K562 (cell line): ENCODE measurements at regions not wholly inside any gene's neighbourhood (a gene's known extent, or its start where the extent isn't known, plus 50 kb on each side); places are given as distances from the start of the nearest gene placed in this dataset.

Source experiments
- ATAC-seq: fragments of 200-7000 bp; cut with Tn5 transposase; 3 replicates; pipeline ENCODE4 v1.9.1; 2020; ENCODE audit warnings: moderate library complexity
- BruUV-seq: library from RNA; stranded (reverse); fragments of 400-500 nt; replicated peaks from 2 replicates; lab custom pipeline; 2021; lab: Mats Ljungman, UMichigan
- CTCF ChIA-PET: fragments of 300-600 bp; formaldehyde crosslinking; extraction: SDS; loops from one replicate; lab custom pipeline; 2021; ENCODE audit warnings: low intra/inter-chr PET ratio; lab: Yijun Ruan, JAX
- POLR2A ChIA-PET: fragments of 300-600, 350-650 bp; sonication (Branson Sonifier 250); formaldehyde crosslinking; extraction: SDS; loops from one replicate; lab custom pipeline; 2021; ENCODE audit warnings: antibody characterized with exemption, inconsistent platforms; lab: Yijun Ruan, JAX
- DNase-seq, 4 experiments: peaks; one replicate each; pipeline versions ENCODE4 v3.0.0 to v3.0.0-alpha.2; 2011 to 2018; ENCODE audit warnings: low spot score in 3 of 4, mixed read lengths in 3 of 4; ENCODE audit errors: extremely low read depth in 1 of 4
- FAIRE-seq: peaks from 2 replicates; lab custom pipeline; 2011; peaks lifted over from hg19 to GRCh38; lab: Jason Lieb, UNC
- H2AFZ ChIP-seq: 2 replicates; pipeline ENCODE4 v1.6.0; 2011; ENCODE audit warnings: low read depth, low read length, control low read depth, inconsistent platforms
- H3K27ac ChIP-seq: fragments of 200-600 bp; 3 replicates; pipeline ENCODE4 v1.8.0; 2011; ENCODE audit warnings: low read depth, mild to moderate bottlenecking, control low read depth, inconsistent platforms, low read length, moderate library complexity, mixed read lengths; ENCODE audit errors: extremely low read depth
- H3K27me3 ChIP-seq, 2 experiments: fragments of 300-600 bp in 1 of 2; 2 replicates in 1 of 2; 3 replicates in 1 of 2; pipeline versions ENCODE4 v1.6.0 to v1.8.0; 2011; ENCODE audit warnings: inconsistent platforms in 2 of 2, low read length in 2 of 2, mild to moderate bottlenecking in 1 of 2, mixed read lengths in 1 of 2, moderate library complexity in 1 of 2; ENCODE audit not compliant: control insufficient read depth in 2 of 2, insufficient read depth in 2 of 2
- H3K36me3 ChIP-seq: fragments of 300-600 bp; 3 replicates; pipeline ENCODE4 v1.8.0; 2011; ENCODE audit warnings: mild to moderate bottlenecking, low read length, inconsistent platforms; ENCODE audit not compliant: control insufficient read depth, insufficient read depth
- H3K4me1 ChIP-seq, 2 experiments: fragments of 200-600 bp in 1 of 2; replicated peaks in 1 of 2; 2 replicates in 1 of 2; 3 replicates in 1 of 2; pipeline versions ENCODE4 v1.5.1 to v1.8.0; 2011; ENCODE audit warnings: inconsistent platforms in 2 of 2, low read length in 2 of 2, mild to moderate bottlenecking in 1 of 2, mixed read lengths in 1 of 2, moderate library complexity in 1 of 2; ENCODE audit not compliant: control insufficient read depth in 2 of 2, insufficient read depth in 2 of 2
- H3K4me2 ChIP-seq: 2 replicates; pipeline ENCODE4 v1.6.1; 2011; ENCODE audit warnings: low read length, control low read depth, inconsistent platforms, mixed read lengths; ENCODE audit not compliant: insufficient read depth
- H3K4me3 ChIP-seq: fragments of 200-600 bp; sonication (generic), shearing (Covaris generic); 2 replicates; pipeline ENCODE4 v1.5.1; 2016; ENCODE audit warnings: control low read depth, inconsistent platforms
- H3K79me2 ChIP-seq: fragments of 200-600 bp; 3 replicates; pipeline ENCODE4 v1.8.0; 2011; ENCODE audit warnings: low read length, inconsistent platforms; ENCODE audit not compliant: control insufficient read depth, insufficient read depth
- H3K9ac ChIP-seq, 2 experiments: 2 replicates each; pipeline versions ENCODE4 v1.6.0 to v1.6.1; 2011; ENCODE audit warnings: low read depth in 2 of 2, low read length in 2 of 2, control low read depth in 1 of 2, inconsistent platforms in 1 of 2, mild to moderate bottlenecking in 1 of 2, mixed read lengths in 1 of 2; ENCODE audit not compliant: insufficient read depth in 1 of 2
- H3K9me1 ChIP-seq: one replicate; pipeline ENCODE4 v1.6.0; 2011; ENCODE audit warnings: inconsistent platforms, mild to moderate bottlenecking, low read length, moderate library complexity; ENCODE audit not compliant: control insufficient read depth, insufficient read depth
- H3K9me3 ChIP-seq: replicated peaks from 2 replicates; pipeline ENCODE4 v1.5.1; 2011; ENCODE audit warnings: low read depth, low read length, inconsistent platforms; ENCODE audit not compliant: control insufficient read depth, insufficient read depth
- H4K20me1 ChIP-seq: replicated peaks from 2 replicates; pipeline ENCODE4 v1.6.1; 2011; ENCODE audit warnings: low read length, inconsistent platforms, mixed read lengths; ENCODE audit not compliant: control insufficient read depth, insufficient read depth
- DNMT1 ChIP-seq: fragments of 450-650 bp; IDR thresholded peaks from 2 replicates; pipeline ENCODE4 v1.6.1; 2016; ENCODE audit warnings: antibody characterized with exemption, mild to moderate bottlenecking
- FOSL1 ChIP-seq: fragments of 200-800 bp; sonication (Bioruptor generic); conservative IDR thresholded peaks from 2 replicates; pipeline ENCODE4 v1.6.1; 2016; ENCODE audit warnings: missing genetic modification characterization, missing compliant biosample characterization
- HDAC8 ChIP-seq: fragments of 450-650 bp; IDR thresholded peaks from 2 replicates; pipeline ENCODE4 v1.6.1; 2016; ENCODE audit warnings: mild to moderate bottlenecking, missing genetic modification characterization, moderate library complexity, missing compliant biosample characterization
- HSF4 ChIP-seq: fragments of 250-450 bp; sonication (Bioruptor Pico); IDR thresholded peaks from 2 replicates; pipeline ENCODE4 v2.1.2; 2022; ENCODE audit warnings: mild to moderate bottlenecking, moderate library complexity, borderline replicate concordance
- KAT7 ChIP-seq: sonication (generic); formaldehyde crosslinking; IDR thresholded peaks from 2 replicates; pipeline ENCODE4 v1.8.0; 2022; ENCODE audit warnings: missing genetic modification reagents, mild to moderate bottlenecking, borderline replicate concordance
- POLR3A ChIP-seq: IDR thresholded peaks from 2 replicates; pipeline ENCODE4 v1.6.1; 2011; ENCODE audit warnings: borderline replicate concordance, mild to moderate bottlenecking, moderate library complexity; ENCODE audit not compliant: insufficient read length, insufficient read depth; ENCODE audit errors: extremely low read depth
- SMAD3 ChIP-seq: fragments of 450-650 bp; formaldehyde crosslinking; conservative IDR thresholded peaks from 2 replicates; pipeline ENCODE4 v1.4.0; 2020; ENCODE audit warnings: mild to moderate bottlenecking
- SMARCA4 ChIP-seq: fragments of 450-650 bp; IDR thresholded peaks from 2 replicates; pipeline ENCODE4 v1.6.1; 2016
- SNRNP70 ChIP-seq: fragments of 200-400 bp; formaldehyde crosslinking; optimal IDR thresholded peaks from 2 replicates; pipeline ENCODE3; 2017; ENCODE audit warnings: low read depth, low read length
- TCF3 ChIP-seq: sonication (generic); formaldehyde crosslinking; IDR thresholded peaks from 2 replicates; pipeline ENCODE4 v1.4.0; 2020; ENCODE audit warnings: mild to moderate bottlenecking, missing genetic modification reagents
- TOE1 ChIP-seq, 2 experiments: fragments of 450-650 bp in 1 of 2; sonication (generic) in 1 of 2; formaldehyde crosslinking in 1 of 2; IDR thresholded peaks; 2 replicates each; pipeline versions ENCODE4 v1.7.1 to v1.8.0; 2016 to 2022; ENCODE audit warnings: borderline replicate concordance in 2 of 2, mild to moderate bottlenecking in 2 of 2, antibody characterized with exemption in 1 of 2, inconsistent platforms in 1 of 2, low read depth in 1 of 2, missing genetic modification reagents in 1 of 2, moderate library complexity in 1 of 2
- ZNF217 ChIP-seq: sonication (generic); formaldehyde crosslinking; IDR thresholded peaks from 2 replicates; pipeline ENCODE4 v1.8.0; 2022; ENCODE audit warnings: mild to moderate bottlenecking, missing genetic modification reagents
- ZNF586 ChIP-seq: fragments of 450-650 bp; formaldehyde crosslinking; conservative IDR thresholded peaks from 2 replicates; pipeline ENCODE4 v1.4.0; 2020; ENCODE audit warnings: mild to moderate bottlenecking, moderate library complexity
- WGBS: fragments of 100-300 bp; shearing (Covaris generic); methylation state at CpG from one replicate; pipeline ENCODE4 v1.1.6; 2016; ENCODE audit warnings: low coverage, mixed read lengths; ENCODE audit not compliant: insufficient coverage; ENCODE audit errors: missing lambda C conversion rate; 5-methylcytosine and 5-hydroxymethylcytosine counted together
- in situ Hi-C: fragments of 300-500 bp; cut with MboI; formaldehyde crosslinking; loops from 4 replicates; pipeline ENCODE4 v1.15.0; 2018; ENCODE audit warnings: inconsistent platforms, mixed read lengths
- intact Hi-C: fragments of 100-400 bp; cut with micrococcal nuclease; formaldehyde crosslinking; loops from 2 replicates; pipeline ENCODE4 v1.14.2; 2022
- TF ChIP-seq, protein P1 (sequence below): fragments of 450-650 bp; IDR thresholded peaks from 2 replicates; pipeline ENCODE4 v1.6.1; 2016; ENCODE audit warnings: mild to moderate bottlenecking

DNA sequence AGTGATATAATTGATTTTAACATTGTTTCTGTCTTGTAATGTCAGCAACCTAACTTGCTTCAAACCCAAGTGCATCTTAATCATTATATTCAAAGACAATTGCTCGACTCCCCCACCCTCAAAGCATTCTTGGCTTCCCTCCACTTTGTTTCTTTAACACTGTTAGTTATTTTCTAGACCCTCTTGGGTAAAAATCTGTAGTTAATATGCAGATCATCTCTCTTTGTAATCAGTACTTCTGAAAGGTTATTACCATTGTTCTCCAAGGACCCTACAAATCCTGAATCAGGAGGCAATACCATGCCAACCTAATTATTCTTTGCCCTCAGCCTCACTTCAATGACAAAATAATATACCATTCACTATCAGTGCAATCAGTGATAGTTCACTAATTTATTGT is 1075.7 kb downstream of the AMY1C start:
- TF ChIP-seq HSF4 (CRISPR knock-in tag) (no peak), FOSL1 (no peak), KAT7 (CRISPR knock-in tag) (no peak), TOE1 (IDR thresholded peaks at IDR 0.05; ENCODE audit: borderline replicate concordance) (no peak), TOE1 (CRISPR knock-in tag; IDR thresholded peaks at IDR 0.05; ENCODE audit: borderline replicate concordance, low read depth) (no peak), SMAD3 (CRISPR knock-in tag) (no peak), TCF3 (CRISPR knock-in tag) (no peak), POLR3A (no peak), ZNF586 (no peak), ZNF217 (CRISPR knock-in tag) (no peak), SNRNP70 (no peak), DNMT1 (no peak), HDAC8 (no peak), SMARCA4 (no peak)
- TF ChIP-seq, protein P1, sequence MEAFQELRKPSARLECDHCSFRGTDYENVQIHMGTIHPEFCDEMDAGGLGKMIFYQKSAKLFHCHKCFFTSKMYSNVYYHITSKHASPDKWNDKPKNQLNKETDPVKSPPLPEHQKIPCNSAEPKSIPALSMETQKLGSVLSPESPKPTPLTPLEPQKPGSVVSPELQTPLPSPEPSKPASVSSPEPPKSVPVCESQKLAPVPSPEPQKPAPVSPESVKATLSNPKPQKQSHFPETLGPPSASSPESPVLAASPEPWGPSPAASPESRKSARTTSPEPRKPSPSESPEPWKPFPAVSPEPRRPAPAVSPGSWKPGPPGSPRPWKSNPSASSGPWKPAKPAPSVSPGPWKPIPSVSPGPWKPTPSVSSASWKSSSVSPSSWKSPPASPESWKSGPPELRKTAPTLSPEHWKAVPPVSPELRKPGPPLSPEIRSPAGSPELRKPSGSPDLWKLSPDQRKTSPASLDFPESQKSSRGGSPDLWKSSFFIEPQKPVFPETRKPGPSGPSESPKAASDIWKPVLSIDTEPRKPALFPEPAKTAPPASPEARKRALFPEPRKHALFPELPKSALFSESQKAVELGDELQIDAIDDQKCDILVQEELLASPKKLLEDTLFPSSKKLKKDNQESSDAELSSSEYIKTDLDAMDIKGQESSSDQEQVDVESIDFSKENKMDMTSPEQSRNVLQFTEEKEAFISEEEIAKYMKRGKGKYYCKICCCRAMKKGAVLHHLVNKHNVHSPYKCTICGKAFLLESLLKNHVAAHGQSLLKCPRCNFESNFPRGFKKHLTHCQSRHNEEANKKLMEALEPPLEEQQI: no peak
- no peaks in the 10 kb centered on the region for H3K79me2 ChIP-seq
- H3K4me2 ChIP-seq: no peak overlapping the region
- CTCF ChIA-PET: no interaction called here
- POLR2A ChIA-PET: no interaction called here
- H3K27me3 ChIP-seq: no peaks in the 10 kb centered on the region
- no peaks in the 10 kb centered on the region for H4K20me1 ChIP-seq
- no peak overlapping the region for H3K27ac ChIP-seq
- H3K36me3 ChIP-seq: no peaks in the 10 kb centered on the region
- no peak for DNase-seq
- no peaks in the 10 kb centered on the region for H3K4me1 ChIP-seq
- H3K9ac ChIP-seq: no peak overlapping the region
- 0% methylated on average over 1 of the region's 1 CpG for WGBS
- intact Hi-C loops: no loop called here
- BruUV-seq: no TSS peak
- no peak for ATAC-seq
- FAIRE-seq: no peak
- no peaks in the 10 kb centered on the region for H3K9me1 ChIP-seq
- no peak overlapping the region for H3K4me3 ChIP-seq
- no peak overlapping the region for H2AFZ ChIP-seq
- in situ Hi-C loops: no loop called here
- no peaks in the 10 kb centered on the region for H3K9me3 ChIP-seq
